ENCODE measurements at regions not wholly inside any gene's neighbourhood (a gene's known extent, or its start where the extent isn't known, plus 50 kb on each side); places are given as distances from the start of the nearest gene placed in this dataset.

DNA sequence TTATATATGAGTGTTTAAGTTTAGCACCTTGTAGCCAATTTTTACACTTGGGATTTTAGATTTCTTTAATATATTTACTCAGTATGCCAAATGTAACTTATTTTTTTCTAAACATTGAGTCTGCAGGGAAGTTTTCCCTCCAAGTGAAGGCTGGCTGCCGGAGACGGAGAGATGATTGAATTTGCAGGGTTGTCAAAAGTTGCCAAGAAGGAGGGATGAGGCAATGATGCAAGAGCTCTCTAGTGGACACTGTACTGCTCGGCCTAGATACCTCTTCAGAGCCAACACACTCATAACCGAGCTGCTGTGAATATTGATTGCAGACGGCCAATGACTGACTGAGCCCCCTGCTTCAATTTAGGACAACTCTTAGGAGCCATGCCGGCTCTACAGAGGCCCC is 318.6 kb upstream of the CASK start:
- TF ChIP-seq, protein P1, sequence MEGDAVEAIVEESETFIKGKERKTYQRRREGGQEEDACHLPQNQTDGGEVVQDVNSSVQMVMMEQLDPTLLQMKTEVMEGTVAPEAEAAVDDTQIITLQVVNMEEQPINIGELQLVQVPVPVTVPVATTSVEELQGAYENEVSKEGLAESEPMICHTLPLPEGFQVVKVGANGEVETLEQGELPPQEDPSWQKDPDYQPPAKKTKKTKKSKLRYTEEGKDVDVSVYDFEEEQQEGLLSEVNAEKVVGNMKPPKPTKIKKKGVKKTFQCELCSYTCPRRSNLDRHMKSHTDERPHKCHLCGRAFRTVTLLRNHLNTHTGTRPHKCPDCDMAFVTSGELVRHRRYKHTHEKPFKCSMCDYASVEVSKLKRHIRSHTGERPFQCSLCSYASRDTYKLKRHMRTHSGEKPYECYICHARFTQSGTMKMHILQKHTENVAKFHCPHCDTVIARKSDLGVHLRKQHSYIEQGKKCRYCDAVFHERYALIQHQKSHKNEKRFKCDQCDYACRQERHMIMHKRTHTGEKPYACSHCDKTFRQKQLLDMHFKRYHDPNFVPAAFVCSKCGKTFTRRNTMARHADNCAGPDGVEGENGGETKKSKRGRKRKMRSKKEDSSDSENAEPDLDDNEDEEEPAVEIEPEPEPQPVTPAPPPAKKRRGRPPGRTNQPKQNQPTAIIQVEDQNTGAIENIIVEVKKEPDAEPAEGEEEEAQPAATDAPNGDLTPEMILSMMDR (IDR thresholded peaks at IDR 0.05; ENCODE audit: insufficient read depth, low read length), result no peak
- no peak for TF ChIP-seq POLR2AphosphoS5 (IDR thresholded peaks at IDR 0.05; ENCODE audit: low read depth)

Measured in HL-60 (cell line).